Astrocyte (in vitro differentiated cells and primary cell): ENCODE measurements at regions not wholly inside any gene's neighbourhood (a gene's known extent, or its start where the extent isn't known, plus 50 kb on each side); places are given as distances from the start of the nearest gene placed in this dataset.

Experiments
- DNase-seq: peaks from one replicate; pipeline ENCODE4 v3.0.0-alpha.2; 2010; ENCODE audit warnings: low read depth
- FAIRE-seq: peaks from 2 replicates; lab custom pipeline; 2011; peaks lifted over from hg19 to GRCh38; lab: Jason Lieb, UNC
- H2AFZ ChIP-seq: 2 replicates; pipeline ENCODE4 v1.6.0; 2012; ENCODE audit warnings: low read depth, low read length, inconsistent platforms
- H3K27ac ChIP-seq: 2 replicates; pipeline ENCODE4 v1.5.1; 2011; ENCODE audit warnings: low read depth, low read length, inconsistent platforms
- H3K27me3 ChIP-seq: 2 replicates; pipeline ENCODE4 v1.6.0; 2011; ENCODE audit warnings: low read length, inconsistent platforms; ENCODE audit not compliant: insufficient read depth
- H3K36me3 ChIP-seq: 2 replicates; pipeline ENCODE4 v1.5.1; 2011; ENCODE audit warnings: low read length, inconsistent platforms; ENCODE audit not compliant: insufficient read depth
- H3K4me1 ChIP-seq: 2 replicates; pipeline ENCODE4 v1.5.1; 2011; ENCODE audit warnings: low read length, inconsistent platforms; ENCODE audit not compliant: insufficient read depth
- H3K4me2 ChIP-seq: 2 replicates; pipeline ENCODE4 v1.6.0; 2012; ENCODE audit warnings: low read length, inconsistent platforms
- H3K4me3 ChIP-seq: 2 replicates; pipeline ENCODE4 v1.5.1; 2011; ENCODE audit warnings: low read depth, mild to moderate bottlenecking, low read length, inconsistent platforms; ENCODE audit not compliant: insufficient read depth
- H3K79me2 ChIP-seq: 2 replicates; pipeline ENCODE4 v1.6.0; 2012; ENCODE audit warnings: mild to moderate bottlenecking, low read length, inconsistent platforms; ENCODE audit not compliant: insufficient read depth
- H3K9ac ChIP-seq: 2 replicates; pipeline ENCODE4 v1.6.0; 2012; ENCODE audit warnings: mild to moderate bottlenecking, low read length, inconsistent platforms
- H3K9me3 ChIP-seq: 2 replicates; pipeline ENCODE4 v1.5.1; 2012; ENCODE audit warnings: low read depth, mild to moderate bottlenecking, low read length, inconsistent platforms; ENCODE audit not compliant: insufficient read depth
- H4K20me1 ChIP-seq: 2 replicates; pipeline ENCODE4 v1.6.0; 2012; ENCODE audit warnings: low read length, inconsistent platforms; ENCODE audit not compliant: insufficient read depth
- H3K27ac Mint-ChIP-seq: one replicate; pipeline ENCODE4 v1.8.0; 2021; ENCODE audit warnings: mild to moderate bottlenecking, mixed read lengths; ENCODE audit not compliant: unreplicated experiment
- H3K27me3 Mint-ChIP-seq: one replicate; pipeline ENCODE4 v1.8.0; 2021; ENCODE audit warnings: low read depth, mixed read lengths; ENCODE audit not compliant: unreplicated experiment
- H3K36me3 Mint-ChIP-seq: one replicate; pipeline ENCODE4 v1.8.0; 2021; ENCODE audit warnings: low read depth, mixed read lengths; ENCODE audit not compliant: unreplicated experiment
- H3K4me1 Mint-ChIP-seq: one replicate; pipeline ENCODE4 v1.8.0; 2021; ENCODE audit warnings: low read depth, mixed read lengths; ENCODE audit not compliant: unreplicated experiment
- H3K4me3 Mint-ChIP-seq: one replicate; pipeline ENCODE4 v1.8.0; 2021; ENCODE audit warnings: mild to moderate bottlenecking, moderate library complexity, mixed read lengths; ENCODE audit not compliant: unreplicated experiment
- H3K9me3 Mint-ChIP-seq: one replicate; pipeline ENCODE4 v1.8.0; 2021; ENCODE audit warnings: mild to moderate bottlenecking, mixed read lengths; ENCODE audit not compliant: unreplicated experiment
- EZH2 ChIP-seq: IDR thresholded peaks from 2 replicates; pipeline ENCODE4 v1.6.1; 2012; ENCODE audit warnings: mild to moderate bottlenecking, low read length, inconsistent platforms; ENCODE audit not compliant: insufficient read depth
- TF ChIP-seq, protein P1 (sequence below): IDR thresholded peaks from 2 replicates; pipeline ENCODE4 v1.5.1; 2011; ENCODE audit warnings: low read depth, mild to moderate bottlenecking, inconsistent platforms, low read length, moderate library complexity; ENCODE audit not compliant: insufficient read depth

DNA sequence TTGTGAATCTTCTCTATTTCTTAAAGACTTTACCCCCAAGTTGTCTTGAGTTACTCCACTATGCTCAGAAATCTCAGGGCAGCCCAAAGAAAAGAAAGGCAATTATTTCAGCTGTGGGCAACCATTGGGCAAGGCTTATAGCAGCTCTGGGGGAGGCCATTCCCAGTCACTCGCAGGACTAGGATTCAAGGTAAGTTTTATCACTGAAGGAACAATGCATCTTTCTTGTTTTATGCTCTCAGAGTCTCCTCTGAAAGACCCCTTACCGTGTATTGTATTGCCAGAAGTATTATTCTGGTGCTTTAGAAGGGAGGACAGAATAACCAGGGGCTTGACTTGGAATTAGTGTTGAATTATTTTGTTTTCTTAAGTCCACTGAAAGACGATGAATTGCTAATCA lies 586.3 kb upstream of the MAP3K7 start:
- no peak overlapping the region for H3K27ac ChIP-seq
- H3K9me3 ChIP-seq: no peaks in the 10 kb centered on the region
- H2AFZ ChIP-seq: no peak overlapping the region
- H3K27ac Mint-ChIP-seq: no peak overlapping the region
- H3K4me3 Mint-ChIP-seq: no peak overlapping the region
- no peaks in the 10 kb centered on the region for H3K9me3 Mint-ChIP-seq
- H3K4me1 Mint-ChIP-seq: peaks cover 5% of the 10 kb centered on the region
- H3K36me3 ChIP-seq: no peaks in the 10 kb centered on the region
- TF ChIP-seq, protein P1, sequence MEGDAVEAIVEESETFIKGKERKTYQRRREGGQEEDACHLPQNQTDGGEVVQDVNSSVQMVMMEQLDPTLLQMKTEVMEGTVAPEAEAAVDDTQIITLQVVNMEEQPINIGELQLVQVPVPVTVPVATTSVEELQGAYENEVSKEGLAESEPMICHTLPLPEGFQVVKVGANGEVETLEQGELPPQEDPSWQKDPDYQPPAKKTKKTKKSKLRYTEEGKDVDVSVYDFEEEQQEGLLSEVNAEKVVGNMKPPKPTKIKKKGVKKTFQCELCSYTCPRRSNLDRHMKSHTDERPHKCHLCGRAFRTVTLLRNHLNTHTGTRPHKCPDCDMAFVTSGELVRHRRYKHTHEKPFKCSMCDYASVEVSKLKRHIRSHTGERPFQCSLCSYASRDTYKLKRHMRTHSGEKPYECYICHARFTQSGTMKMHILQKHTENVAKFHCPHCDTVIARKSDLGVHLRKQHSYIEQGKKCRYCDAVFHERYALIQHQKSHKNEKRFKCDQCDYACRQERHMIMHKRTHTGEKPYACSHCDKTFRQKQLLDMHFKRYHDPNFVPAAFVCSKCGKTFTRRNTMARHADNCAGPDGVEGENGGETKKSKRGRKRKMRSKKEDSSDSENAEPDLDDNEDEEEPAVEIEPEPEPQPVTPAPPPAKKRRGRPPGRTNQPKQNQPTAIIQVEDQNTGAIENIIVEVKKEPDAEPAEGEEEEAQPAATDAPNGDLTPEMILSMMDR: no peak
- TF ChIP-seq EZH2: no peak
- no peaks in the 10 kb centered on the region for H3K27me3 Mint-ChIP-seq
- no peak overlapping the region for H3K4me2 ChIP-seq
- no peak overlapping the region for H3K4me3 ChIP-seq
- H4K20me1 ChIP-seq: no peaks in the 10 kb centered on the region
- DNase-seq (no peak), FAIRE-seq (no peak)
- no peaks in the 10 kb centered on the region for H3K36me3 Mint-ChIP-seq
- no peaks in the 10 kb centered on the region for H3K79me2 ChIP-seq
- no peaks in the 10 kb centered on the region for H3K27me3 ChIP-seq
- H3K9ac ChIP-seq: no peak overlapping the region
- no peaks in the 10 kb centered on the region for H3K4me1 ChIP-seq

DNA sequence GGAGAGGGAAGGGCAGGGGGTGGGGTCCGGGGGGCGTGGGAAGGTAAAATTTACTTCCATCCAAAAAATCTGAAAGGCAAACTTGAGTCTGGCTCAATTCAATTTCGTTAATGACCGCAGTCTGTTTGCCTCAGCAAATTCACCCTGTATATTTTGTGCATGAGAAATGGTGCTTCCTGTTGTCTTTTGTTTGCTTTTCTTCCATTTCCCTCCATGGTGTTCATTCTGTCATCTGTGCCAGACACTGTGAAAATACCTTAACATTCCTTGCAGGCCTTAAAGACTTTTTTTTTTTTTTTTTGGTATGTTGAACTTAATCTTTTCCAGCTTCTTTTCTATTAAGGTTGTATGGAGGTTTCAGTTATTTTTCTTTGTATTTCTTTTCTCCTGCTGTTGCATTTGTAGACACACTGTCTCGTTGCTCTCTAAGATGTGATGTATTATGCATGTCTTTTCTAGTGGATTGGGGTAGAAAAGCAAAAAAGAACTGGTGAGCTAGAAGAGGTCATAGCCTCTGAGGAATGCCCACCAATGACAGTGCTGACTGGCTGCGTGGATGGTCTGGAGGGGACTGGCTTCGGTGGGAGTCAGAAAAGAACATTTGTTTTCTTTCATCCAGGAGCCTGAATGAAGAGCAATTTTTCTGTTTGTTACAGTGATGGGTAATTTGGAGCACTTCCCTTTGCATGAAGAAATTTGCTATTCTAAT lies 585.0 kb upstream of the MAP3K7 start:
- H3K27ac Mint-ChIP-seq: no peak overlapping the region

More for the DNA sequence above, 585.0 kb upstream of the MAP3K7 start:
- Histone ChIP-seq H2AFZ (no peak overlapping the region), H3K36me3 (no peaks in the 10 kb centered on the region), H3K9me3 (no peaks in the 10 kb centered on the region), H3K4me2 (no peak overlapping the region), H3K9ac (no peak overlapping the region), H3K4me3 (no peak overlapping the region), H3K27me3 (no peaks in the 10 kb centered on the region), H3K4me1 (no peaks in the 10 kb centered on the region), H3K79me2 (no peaks in the 10 kb centered on the region), H3K27ac (no peak overlapping the region), H4K20me1 (no peaks in the 10 kb centered on the region)
- Mint-ChIP-seq H3K4me1 (peaks cover 5% of the 10 kb centered on the region), H3K9me3 (no peaks in the 10 kb centered on the region), H3K27me3 (no peaks in the 10 kb centered on the region), H3K4me3 (no peak overlapping the region), H3K36me3 (no peaks in the 10 kb centered on the region)
- FAIRE-seq (no peak), DNase-seq (no peak)
- TF ChIP-seq EZH2: no peak
- TF ChIP-seq, protein P1: no peak
